ENCODE measurements at regions not wholly inside any gene's neighbourhood (a gene's known extent, or its start where the extent isn't known, plus 50 kb on each side); places are given as distances from the start of the nearest gene placed in this dataset.
"Not testable (repeated sequence)": the region's sequence is repeated elsewhere in the genome, so short reads cannot be mapped to it uniquely, and the experiment has no call there.

- DNase-seq, result no peak
These were observed 1344.5 kb upstream of the CHAC2 start for GRCh38 chr2:52423111-52423510.

DNA sequence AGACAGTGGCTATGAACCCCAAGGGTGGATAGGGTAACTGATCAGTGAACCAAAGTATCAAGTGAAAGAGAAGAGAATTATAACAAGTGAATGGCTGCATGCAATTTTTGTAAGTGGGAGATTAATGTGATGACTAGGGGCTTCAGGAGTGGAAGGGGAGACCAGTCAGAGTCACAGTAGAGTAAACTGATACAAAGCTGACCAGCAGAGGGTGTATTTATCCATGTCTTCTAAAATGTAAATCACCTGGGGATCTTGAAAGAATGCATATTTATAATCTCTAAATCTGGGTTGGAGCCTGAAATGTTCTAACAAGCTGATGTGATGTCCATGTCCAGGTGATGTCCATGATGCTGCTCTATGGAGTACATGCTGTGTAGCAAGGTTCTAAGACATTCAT lies 1351.3 kb upstream of the CHAC2 start:
- no peak for DNase-seq

GRCh38 chr2:52414561-52415295 lies 1352.9 kb upstream of the CHAC2 start:
- no peak for DNase-seq

GRCh38 chr2:52409308-52410118 lies 1358.1 kb upstream of the CHAC2 start:
- DNase-seq, result not testable (repeated sequence)

- no peak for DNase-seq
These were observed 1361.6 kb upstream of the CHAC2 start for GRCh38 chr2:52405980-52406379.

- no peak for DNase-seq
These were observed 1362.7 kb upstream of the CHAC2 start for GRCh38 chr2:52404866-52405265.

DNA sequence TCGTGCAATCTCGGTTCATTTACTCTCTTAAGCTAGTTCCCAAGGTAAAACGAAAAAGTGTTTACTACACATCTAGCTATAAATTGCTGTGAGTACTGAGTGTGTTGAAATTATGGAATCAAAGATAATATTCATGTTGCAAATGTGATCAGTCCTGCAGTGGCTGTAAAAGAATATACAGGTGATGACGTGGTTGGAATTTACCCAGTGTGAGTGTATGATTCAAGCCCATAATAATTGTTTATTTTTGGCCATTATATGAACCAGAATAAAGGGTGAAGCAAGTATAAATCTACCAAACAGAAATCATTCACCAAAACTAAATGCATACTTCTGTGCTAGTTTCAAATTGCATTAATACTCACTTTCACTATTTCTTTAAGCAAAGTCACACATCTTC lies 1363.6 kb upstream of the CHAC2 start:
- no peak for DNase-seq

DNA sequence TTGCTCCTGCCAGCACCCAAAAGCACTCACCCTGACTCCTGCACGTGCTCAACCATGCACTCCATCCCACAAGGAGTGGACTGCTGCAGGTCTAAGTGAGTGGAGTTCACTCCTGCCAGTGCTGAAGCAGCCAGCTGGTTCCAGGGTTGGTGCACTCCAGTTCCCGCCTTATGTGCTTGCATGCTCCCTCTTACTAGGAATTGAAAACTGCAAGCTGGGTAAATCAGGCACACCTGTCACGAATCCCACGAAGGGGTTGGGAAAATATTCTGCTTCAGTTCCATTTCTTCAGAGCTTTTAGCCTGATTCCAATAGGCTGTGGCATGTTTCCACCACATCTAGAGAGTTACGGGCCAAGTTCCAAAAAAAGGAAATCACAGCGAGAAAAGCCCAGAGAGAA lies 1365.5 kb upstream of the CHAC2 start:
- DNase-seq, result no peak

- DNase-seq, result no peak
These were observed 1364.9 kb upstream of the NRXN1 start for GRCh38 chr2:52396836-52397235.

DNA sequence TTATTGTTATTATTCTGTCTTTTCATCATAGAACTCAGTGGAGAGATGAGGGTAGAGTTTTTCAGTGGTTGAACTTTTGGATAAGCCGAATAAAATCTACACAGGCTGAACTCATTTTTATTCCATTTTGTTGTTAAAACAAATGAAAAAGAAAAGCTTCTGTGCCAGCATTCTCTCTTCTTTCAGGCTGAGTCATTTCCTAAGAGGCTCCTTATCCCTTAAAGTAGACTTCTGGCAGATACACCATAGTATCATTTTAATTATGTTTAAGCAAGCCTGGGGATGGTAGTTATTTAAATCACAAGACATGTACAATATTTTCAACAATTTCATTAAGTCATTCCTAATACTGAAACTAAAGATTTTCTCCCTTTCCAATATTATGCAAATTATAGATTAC lies 1364.0 kb upstream of the NRXN1 start:
- no peak for DNase-seq

GRCh38 chr2:52391621-52392020 lies 1359.7 kb upstream of the NRXN1 start:
- DNase-seq, result no peak

DNA sequence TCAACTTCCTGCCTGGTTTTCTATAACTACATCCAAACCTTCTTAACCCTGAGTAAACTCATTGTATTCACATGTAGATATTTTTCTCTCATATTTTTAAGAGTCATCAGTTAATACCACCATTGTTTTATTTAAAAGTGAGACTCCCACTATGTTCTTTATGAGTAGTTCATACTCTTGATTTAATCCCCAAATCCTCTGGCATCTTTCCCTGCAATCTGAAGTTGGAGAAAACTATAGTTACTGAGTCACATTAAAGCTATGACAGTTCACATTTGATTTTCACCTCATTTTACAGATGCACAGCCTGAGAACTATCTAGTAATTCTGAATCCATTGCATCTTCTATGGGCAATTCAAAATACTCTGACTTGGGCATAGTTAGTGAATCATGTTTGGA lies 1358.7 kb upstream of the NRXN1 start:
- no peak for DNase-seq

DNA sequence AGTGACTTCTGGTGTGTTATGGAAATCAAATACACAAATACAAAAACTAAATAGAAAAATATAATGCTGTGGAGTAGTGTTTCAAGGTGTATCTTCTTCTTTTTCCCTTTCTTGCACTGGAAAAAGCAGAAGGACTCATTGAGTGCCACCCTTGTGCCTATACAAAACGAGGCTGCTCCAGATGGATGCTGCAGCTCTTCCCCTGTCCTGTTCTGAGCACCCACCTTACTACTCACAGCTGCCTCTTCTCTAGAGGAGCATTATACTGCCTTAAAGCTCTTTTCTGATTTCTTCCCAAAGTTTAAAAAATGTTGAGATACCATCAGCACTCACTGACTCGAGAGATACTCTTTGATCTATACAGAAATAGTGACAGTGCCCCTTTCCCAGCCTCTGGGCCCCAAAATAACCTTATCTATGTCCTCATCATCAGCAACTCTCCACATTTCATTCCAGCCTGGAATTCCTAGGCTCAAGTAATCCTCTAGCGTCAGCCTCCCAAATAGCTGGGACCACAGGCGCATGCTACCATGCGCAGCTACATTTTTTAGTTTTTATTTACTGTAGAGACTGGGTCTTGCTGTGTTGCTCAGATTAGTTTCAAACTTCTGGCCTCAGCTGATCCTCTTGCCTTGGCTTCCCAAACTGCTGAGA lies 1356.1 kb upstream of the NRXN1 start:
- DNase-seq, result no peak

GRCh38 chr2:52386433-52387030 lies 1354.6 kb upstream of the NRXN1 start:
- DNase-seq, result no peak

- no peak for DNase-seq
These were observed 1351.6 kb upstream of the NRXN1 start for GRCh38 chr2:52383541-52383940.

DNA sequence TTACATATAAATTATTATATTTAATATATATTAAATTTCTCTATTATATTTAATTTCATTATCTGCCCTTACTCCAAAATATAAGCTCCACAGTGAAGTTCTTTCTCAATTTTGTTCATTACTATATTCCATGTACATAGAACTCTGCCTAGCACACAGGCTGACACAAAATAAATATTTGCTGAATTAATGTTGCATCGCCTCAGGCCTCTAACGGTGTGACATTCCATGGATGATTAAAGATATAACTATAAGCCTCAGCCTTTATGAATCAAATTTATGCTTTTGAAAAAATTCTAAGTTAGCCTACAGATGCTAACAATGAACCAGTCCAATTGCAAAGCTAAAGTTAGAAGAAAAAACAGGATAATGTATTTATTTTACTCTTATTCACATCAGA lies 1337.2 kb upstream of the NRXN1 start:
- DNase-seq, result no peak

- DNase-seq, result no peak
These were observed 1336.2 kb upstream of the NRXN1 start for GRCh38 chr2:52368141-52368540.

GRCh38 chr2:52365946-52366345 lies 1334.0 kb upstream of the NRXN1 start:
- no peak for DNase-seq

GRCh38 chr2:52356556-52356955 lies 1324.6 kb upstream of the NRXN1 start:
- no peak for DNase-seq

DNA sequence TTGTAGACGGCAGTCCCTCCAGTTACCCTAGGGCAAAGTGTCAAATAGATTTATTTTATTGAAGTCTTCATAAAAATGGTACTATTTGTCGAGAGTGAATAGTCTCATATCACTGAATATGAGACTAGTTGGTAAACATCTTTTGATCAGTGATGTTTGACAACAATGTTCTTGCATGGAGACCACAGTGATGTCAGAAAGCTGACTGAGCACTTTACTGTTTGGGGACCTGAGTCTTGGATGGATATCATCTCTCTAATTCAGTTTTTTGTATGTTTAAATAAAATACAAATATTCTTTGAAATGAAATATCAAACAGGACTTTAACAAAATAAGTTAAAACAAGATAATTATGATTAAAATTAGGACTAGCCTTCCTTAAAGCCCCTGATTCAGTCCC lies 1315.4 kb upstream of the NRXN1 start:
- no peak for DNase-seq

GRCh38 chr2:52345676-52346075 lies 1313.7 kb upstream of the NRXN1 start:
- no peak for DNase-seq

DNA sequence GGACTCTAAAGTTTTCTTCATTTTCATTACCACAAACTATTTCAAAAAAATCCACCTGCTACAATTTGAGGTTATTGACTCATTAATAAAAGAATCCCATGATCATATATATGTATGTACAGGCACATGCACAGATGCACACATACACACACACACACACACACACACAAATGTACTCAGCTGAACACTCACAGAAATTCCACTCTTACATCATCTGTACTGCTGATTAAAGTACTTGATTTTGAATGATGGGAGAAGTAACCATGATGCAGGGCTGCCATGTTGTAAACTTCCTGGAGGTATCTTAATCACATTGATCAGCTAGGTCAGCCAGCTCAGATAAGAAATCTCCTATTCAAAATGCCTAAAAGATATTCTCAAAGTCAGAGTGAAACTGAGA lies 1313.2 kb upstream of the NRXN1 start:
- DNase-seq, result no peak

DNA sequence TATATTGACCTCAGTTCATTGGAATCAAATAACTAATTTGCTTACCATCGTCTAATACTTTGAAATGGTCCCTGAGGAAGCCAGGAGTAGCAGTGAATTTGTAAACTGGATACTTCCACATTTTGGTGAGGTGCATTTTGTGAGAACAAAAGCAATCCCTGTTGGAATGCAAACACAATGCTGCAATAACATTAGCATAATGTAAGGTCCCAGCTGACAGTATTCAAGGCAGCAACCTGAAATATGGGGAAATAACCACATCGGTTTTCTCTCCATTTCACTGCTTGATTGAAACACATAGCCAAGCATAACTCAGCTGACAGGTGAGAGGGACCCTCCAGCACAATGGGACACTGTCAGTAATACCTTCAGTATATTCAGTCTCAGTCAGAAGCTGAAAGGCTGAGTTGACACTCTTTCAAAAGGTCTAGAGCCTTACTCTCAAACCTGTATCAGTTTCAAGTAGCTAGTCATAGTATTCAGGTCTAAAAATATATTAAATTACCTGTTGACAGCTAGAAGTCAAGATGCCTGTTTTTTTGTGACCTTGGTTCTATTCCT lies 1311.9 kb upstream of the NRXN1 start:
- DNase-seq, result no peak

All from NK-92 treated with Interleukin-12 subunit alpha and Interleukin-12 subunit beta, amount 100 ng/mL, for 24 hours (cell line).